VCaP (cell line): ENCODE measurements at regions not wholly inside any gene's neighbourhood (a gene's known extent, or its start where the extent isn't known, plus 50 kb on each side); places are given as distances from the start of the nearest gene placed in this dataset.

Experiments used
- H3K27ac ChIP-seq: fragments of 450-650 bp; 2 replicates; pipeline ENCODE4 v1.5.1; 2017
- CTCF ChIP-seq: fragments of 450-650 bp; conservative IDR thresholded peaks from 2 replicates; pipeline ENCODE4 v1.5.1; 2017; ENCODE audit warnings: mild to moderate bottlenecking, moderate library complexity

GRCh38 chr15:46328821-46329220 is 694.0 kb downstream of the SQOR start:
- H3K27ac ChIP-seq = no peak overlapping the region
- no peak for TF ChIP-seq CTCF

- TF ChIP-seq CTCF = no peak
- H3K27ac ChIP-seq = no peak overlapping the region
These were observed 695.0 kb downstream of the SQOR start for GRCh38 chr15:46329876-46330275.

GRCh38 chr15:46331546-46331945 is 696.7 kb downstream of the SQOR start:
- TF ChIP-seq CTCF = no peak
- no peak overlapping the region for H3K27ac ChIP-seq

GRCh38 chr15:46343196-46343935 is 708.5 kb downstream of the SQOR start:
- no peak for TF ChIP-seq CTCF
- H3K27ac ChIP-seq = no peak overlapping the region

- no peak for TF ChIP-seq CTCF
- no peak overlapping the region for H3K27ac ChIP-seq
These were observed 709.4 kb downstream of the SQOR start for GRCh38 chr15:46344115-46344724.

GRCh38 chr15:46344915-46345314 is 710.1 kb downstream of the SQOR start:
- H3K27ac ChIP-seq = no peak overlapping the region
- TF ChIP-seq CTCF = no peak

- no peak for TF ChIP-seq CTCF
- no peak overlapping the region for H3K27ac ChIP-seq
These were observed 719.6 kb downstream of the SQOR start for GRCh38 chr15:46354443-46354842.
